Cardiac muscle cell (in vitro differentiated cells and primary cell): ENCODE measurements at regions not wholly inside any gene's neighbourhood (a gene's known extent, or its start where the extent isn't known, plus 50 kb on each side); places are given as distances from the start of the nearest gene placed in this dataset.

ENCODE experiments used
- DNase-seq, 2 donors: peaks; one replicate each; pipeline versions ENCODE4 v3.0.0 to v3.0.0-alpha.2; 2010 to 2017; ENCODE audit warnings: low read depth in 1 of 2, low spot score in 1 of 2
- H3K27ac ChIP-seq: fragments of 200-600 bp; sonication (generic); 2 replicates; pipeline ENCODE4 v1.5.1; 2016
- H3K27me3 ChIP-seq: fragments of 200-600 bp; sonication (generic); 2 replicates; pipeline ENCODE4 v1.6.0; 2016; ENCODE audit warnings: control low read depth
- H3K36me3 ChIP-seq: fragments of 200-600 bp; sonication (generic); 2 replicates; pipeline ENCODE4 v1.5.1; 2016; ENCODE audit warnings: control low read depth
- H3K4me1 ChIP-seq: fragments of 200-600 bp; sonication (generic); 2 replicates; pipeline ENCODE4 v1.8.1; 2017; ENCODE audit warnings: low read depth, mild to moderate bottlenecking, mixed run types
- H3K4me3 ChIP-seq: fragments of 200-600 bp; sonication (generic); 2 replicates; pipeline ENCODE4 v1.5.1; 2016; ENCODE audit warnings: mild to moderate bottlenecking
- H3K9me3 ChIP-seq: fragments of 200-600 bp; sonication (generic); 2 replicates; pipeline ENCODE4 v1.5.1; 2017; ENCODE audit warnings: low read depth, mild to moderate bottlenecking, control low read depth
- CTCF ChIP-seq: IDR thresholded peaks from 2 replicates; pipeline ENCODE4 v1.5.1; 2012; ENCODE audit warnings: low read depth, mild to moderate bottlenecking, low read length

DNA sequence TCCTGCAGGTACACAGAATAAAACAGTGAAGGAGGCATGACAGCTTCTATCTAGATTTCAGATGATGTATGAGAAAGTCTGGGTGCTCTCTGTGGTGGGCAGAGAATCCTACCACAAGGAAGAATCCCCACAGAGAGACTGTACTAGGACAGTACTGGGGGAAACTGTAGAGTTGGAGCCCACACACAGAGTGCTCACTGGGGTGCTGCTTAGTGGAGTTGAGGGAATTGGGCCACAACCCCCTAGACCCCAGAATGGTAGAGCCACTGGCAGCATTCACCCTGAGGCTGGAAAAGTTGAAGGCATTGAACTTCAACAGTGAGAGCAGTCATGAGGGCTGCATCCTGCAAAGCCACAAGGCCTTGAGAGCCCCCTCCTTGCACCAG, 62.2 kb upstream of the TNFRSF21 start:
- H3K36me3 ChIP-seq, result no peaks in the 10 kb centered on the region
- no peaks in the 10 kb centered on the region for H3K27me3 ChIP-seq
- DNase-seq, result no peak
- H3K9me3 ChIP-seq, result no peaks in the 10 kb centered on the region
- no peaks in the 10 kb centered on the region for H3K4me1 ChIP-seq
- H3K4me3 ChIP-seq, result no peak overlapping the region
- H3K27ac ChIP-seq, result no peak overlapping the region
- TF ChIP-seq CTCF, result no peak

- Histone ChIP-seq H3K36me3 (no peaks in the 10 kb centered on the region), H3K4me1 (no peaks in the 10 kb centered on the region), H3K9me3 (no peaks in the 10 kb centered on the region), H3K4me3 (no peak overlapping the region), H3K27ac (no peak overlapping the region), H3K27me3 (no peaks in the 10 kb centered on the region)
- DNase-seq, result no peak
- TF ChIP-seq CTCF, result no peak
These were observed 62.6 kb upstream of the TNFRSF21 start for GRCh38 chr6:47372318-47372717.

- Histone ChIP-seq H3K4me3 (no peak overlapping the region), H3K4me1 (no peaks in the 10 kb centered on the region), H3K27me3 (no peaks in the 10 kb centered on the region), H3K9me3 (no peaks in the 10 kb centered on the region), H3K27ac (no peak overlapping the region), H3K36me3 (no peaks in the 10 kb centered on the region)
- no peak for DNase-seq
- TF ChIP-seq CTCF, result no peak
These were observed 65.7 kb upstream of the TNFRSF21 start for GRCh38 chr6:47375426-47375825.

DNA sequence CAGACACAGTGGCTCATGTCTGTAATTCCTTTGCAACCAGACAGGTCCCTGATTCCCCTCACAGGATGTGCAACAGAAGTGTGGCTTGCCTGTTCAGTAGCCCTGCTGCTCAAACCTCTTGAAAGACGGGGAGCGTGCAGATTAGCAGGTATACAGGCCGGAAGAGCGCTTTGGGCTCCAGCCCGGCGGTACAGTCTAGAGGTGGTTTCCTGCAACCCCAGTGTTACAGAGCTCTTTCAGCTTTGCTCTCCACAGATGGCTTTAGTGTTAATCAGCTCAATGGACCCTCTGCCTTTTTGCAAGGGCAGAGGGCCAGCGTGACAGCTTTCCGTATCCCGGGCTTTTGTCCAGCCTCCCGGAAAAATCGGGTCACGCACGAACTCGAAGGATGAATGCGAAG, 67.2 kb upstream of the TNFRSF21 start:
- no peak for TF ChIP-seq CTCF
- Histone ChIP-seq H3K27ac (no peak overlapping the region), H3K9me3 (no peaks in the 10 kb centered on the region), H3K36me3 (no peaks in the 10 kb centered on the region), H3K4me3 (no peak overlapping the region), H3K27me3 (no peaks in the 10 kb centered on the region), H3K4me1 (no peaks in the 10 kb centered on the region)
- no peak for DNase-seq

GRCh38 chr6:47377971-47378370, 68.3 kb upstream of the TNFRSF21 start:
- no peak for DNase-seq

More at GRCh38 chr6:47377971-47378370, 68.3 kb upstream of the TNFRSF21 start:
- Histone ChIP-seq H3K9me3 (no peaks in the 10 kb centered on the region), H3K27ac (no peak overlapping the region), H3K4me1 (no peaks in the 10 kb centered on the region), H3K36me3 (no peaks in the 10 kb centered on the region), H3K4me3 (no peak overlapping the region), H3K27me3 (no peaks in the 10 kb centered on the region)
- no peak for TF ChIP-seq CTCF
